ENCODE measurements at regions not wholly inside any gene's neighbourhood (a gene's known extent, or its start where the extent isn't known, plus 50 kb on each side); places are given as distances from the start of the nearest gene placed in this dataset.

DNA sequence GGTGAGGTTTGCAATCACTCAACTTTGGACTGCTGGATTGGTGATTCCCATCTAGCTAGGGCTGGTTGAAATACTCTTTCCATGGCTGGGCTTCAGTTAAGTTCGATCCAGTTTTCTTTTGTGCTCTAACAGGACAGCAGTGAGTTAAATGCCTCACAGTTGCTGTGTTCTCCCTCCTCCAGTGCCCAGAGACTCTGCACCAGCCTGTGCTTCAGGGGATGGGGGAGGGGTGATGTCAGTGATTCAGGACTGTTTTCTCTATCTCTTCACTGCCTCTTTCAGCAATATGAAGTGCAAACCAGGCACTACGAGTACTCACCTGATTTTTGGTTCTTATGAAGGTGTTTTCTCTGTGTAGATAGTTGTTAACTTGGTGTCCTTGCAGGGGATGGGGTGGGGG lies 88.2 kb upstream of the FAM83B start:
- Histone ChIP-seq H3K27me3 (no peaks in the 10 kb centered on the region), H3K9me3 (no peaks in the 10 kb centered on the region), H3K4me1 (no peaks in the 10 kb centered on the region), H3K4me3 (no peak overlapping the region), H3K27ac (no peak overlapping the region), H3K36me3 (no peaks in the 10 kb centered on the region)
- intact Hi-C loops (cut with DNase I): no loop called here
- no peak for DNase-seq (ENCODE audit: low spot score in 2 of 2)
- TF ChIP-seq, protein P1, sequence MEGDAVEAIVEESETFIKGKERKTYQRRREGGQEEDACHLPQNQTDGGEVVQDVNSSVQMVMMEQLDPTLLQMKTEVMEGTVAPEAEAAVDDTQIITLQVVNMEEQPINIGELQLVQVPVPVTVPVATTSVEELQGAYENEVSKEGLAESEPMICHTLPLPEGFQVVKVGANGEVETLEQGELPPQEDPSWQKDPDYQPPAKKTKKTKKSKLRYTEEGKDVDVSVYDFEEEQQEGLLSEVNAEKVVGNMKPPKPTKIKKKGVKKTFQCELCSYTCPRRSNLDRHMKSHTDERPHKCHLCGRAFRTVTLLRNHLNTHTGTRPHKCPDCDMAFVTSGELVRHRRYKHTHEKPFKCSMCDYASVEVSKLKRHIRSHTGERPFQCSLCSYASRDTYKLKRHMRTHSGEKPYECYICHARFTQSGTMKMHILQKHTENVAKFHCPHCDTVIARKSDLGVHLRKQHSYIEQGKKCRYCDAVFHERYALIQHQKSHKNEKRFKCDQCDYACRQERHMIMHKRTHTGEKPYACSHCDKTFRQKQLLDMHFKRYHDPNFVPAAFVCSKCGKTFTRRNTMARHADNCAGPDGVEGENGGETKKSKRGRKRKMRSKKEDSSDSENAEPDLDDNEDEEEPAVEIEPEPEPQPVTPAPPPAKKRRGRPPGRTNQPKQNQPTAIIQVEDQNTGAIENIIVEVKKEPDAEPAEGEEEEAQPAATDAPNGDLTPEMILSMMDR (IDR thresholded peaks at IDR 0.05): no peak

DNA sequence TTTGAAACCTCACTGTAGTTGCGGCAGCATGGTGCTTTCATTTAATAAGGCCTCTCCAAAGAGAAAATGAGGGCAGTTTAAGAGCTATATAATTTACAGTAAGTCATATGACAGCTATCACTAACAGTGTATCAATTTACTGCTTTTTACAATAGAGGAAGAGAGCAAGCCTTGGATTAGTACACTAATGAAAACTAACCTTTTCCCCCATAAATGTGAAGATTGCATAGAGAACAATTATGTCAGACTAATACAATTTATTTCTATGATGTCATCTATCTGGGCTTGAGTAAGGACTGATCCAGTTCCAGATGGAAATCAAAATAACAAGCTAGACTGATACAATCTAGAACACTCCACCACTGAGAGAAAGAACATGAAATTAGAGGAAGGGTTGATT lies 78.1 kb upstream of the FAM83B start:
- Histone ChIP-seq H3K4me1 (no peaks in the 10 kb centered on the region), H3K9me3 (no peaks in the 10 kb centered on the region), H3K27me3 (no peaks in the 10 kb centered on the region), H3K4me3 (no peak overlapping the region), H3K36me3 (no peaks in the 10 kb centered on the region), H3K27ac (no peak overlapping the region)
- DNase-seq (ENCODE audit: low spot score in 2 of 2): no peak
- TF ChIP-seq, protein P1 (IDR thresholded peaks at IDR 0.05): no peak
- intact Hi-C loops (cut with DNase I): no loop called here

- intact Hi-C loops (cut with DNase I): no loop called here
- H3K4me3 ChIP-seq: no peak overlapping the region
- H3K9me3 ChIP-seq: no peaks in the 10 kb centered on the region
- no peaks in the 10 kb centered on the region for H3K36me3 ChIP-seq
- H3K27ac ChIP-seq: no peak overlapping the region
- no peaks in the 10 kb centered on the region for H3K4me1 ChIP-seq
- TF ChIP-seq, protein P1 (IDR thresholded peaks at IDR 0.05): no peak
- no peak for DNase-seq (ENCODE audit: low spot score in 2 of 2)
- H3K27me3 ChIP-seq: no peaks in the 10 kb centered on the region
These were observed 76.2 kb upstream of the FAM83B start for GRCh38 chr6:54770328-54770727.

- H3K9me3 ChIP-seq: no peaks in the 10 kb centered on the region
- intact Hi-C loops (cut with DNase I): no loop called here
- no peak overlapping the region for H3K27ac ChIP-seq
- no peak for DNase-seq (ENCODE audit: low spot score in 2 of 2)
- no peaks in the 10 kb centered on the region for H3K36me3 ChIP-seq
- H3K4me1 ChIP-seq: no peaks in the 10 kb centered on the region
- no peaks in the 10 kb centered on the region for H3K27me3 ChIP-seq
- TF ChIP-seq, protein P1 (IDR thresholded peaks at IDR 0.05): no peak
- H3K4me3 ChIP-seq: no peak overlapping the region
These were observed 74.6 kb upstream of the FAM83B start for GRCh38 chr6:54771968-54772367.

DNA sequence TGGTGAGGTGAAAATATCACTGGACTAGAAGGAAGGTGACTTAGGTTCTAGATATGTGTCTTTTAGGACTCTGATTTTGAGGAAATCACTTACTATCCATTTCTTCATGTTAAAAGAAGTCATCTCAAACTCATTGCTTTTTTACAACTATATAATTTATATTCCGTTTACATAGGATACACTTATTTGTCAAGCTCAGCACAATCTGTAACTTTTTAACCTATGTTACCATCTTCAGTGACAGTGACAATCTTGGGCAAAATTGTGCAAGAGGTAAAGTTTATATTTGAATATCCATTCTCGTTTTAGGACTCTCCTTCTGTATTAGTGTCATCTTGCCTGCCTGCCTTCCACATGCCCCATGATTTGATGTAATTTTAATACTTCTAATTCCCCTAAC lies 74.0 kb upstream of the FAM83B start:
- DNase-seq (ENCODE audit: low spot score in 2 of 2): no peak
- H3K36me3 ChIP-seq: no peaks in the 10 kb centered on the region
- no peak overlapping the region for H3K27ac ChIP-seq
- TF ChIP-seq, protein P1 (IDR thresholded peaks at IDR 0.05): no peak
- H3K4me1 ChIP-seq: no peaks in the 10 kb centered on the region
- no peaks in the 10 kb centered on the region for H3K9me3 ChIP-seq
- no peak overlapping the region for H3K4me3 ChIP-seq
- no peaks in the 10 kb centered on the region for H3K27me3 ChIP-seq
- intact Hi-C loops (cut with DNase I): no loop called here

DNA sequence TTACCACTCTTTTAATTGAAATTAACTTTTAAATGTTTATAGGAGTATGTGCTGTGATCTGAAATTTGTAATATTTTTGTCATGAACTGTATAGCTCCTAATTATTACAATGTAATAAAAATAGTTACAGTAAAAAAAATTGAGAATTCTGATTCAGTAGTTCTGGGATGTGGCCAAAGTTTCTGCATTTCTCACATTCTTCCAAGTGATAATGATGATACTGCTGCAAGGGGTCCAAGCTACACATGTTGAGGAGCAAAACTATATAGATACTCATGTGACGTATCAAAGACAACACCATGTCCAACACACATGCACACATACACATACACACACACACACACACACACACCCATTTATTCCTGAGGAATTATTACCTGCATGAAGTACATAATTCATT lies 71.0 kb upstream of the FAM83B start:
- no peak overlapping the region for H3K4me3 ChIP-seq
- no peak for DNase-seq (ENCODE audit: low spot score in 2 of 2)
- H3K27me3 ChIP-seq: no peaks in the 10 kb centered on the region
- H3K4me1 ChIP-seq: no peaks in the 10 kb centered on the region
- H3K27ac ChIP-seq: no peak overlapping the region
- TF ChIP-seq, protein P1 (IDR thresholded peaks at IDR 0.05): no peak
- intact Hi-C loops (cut with DNase I): no loop called here
- no peaks in the 10 kb centered on the region for H3K36me3 ChIP-seq
- no peaks in the 10 kb centered on the region for H3K9me3 ChIP-seq

Measured in ascending aorta (tissue), 2 donors.